Heart left ventricle (tissue), 16 donors: ENCODE measurements at regions not wholly inside any gene's neighbourhood (a gene's known extent, or its start where the extent isn't known, plus 50 kb on each side); places are given as distances from the start of the nearest gene placed in this dataset.

Experiments
- ATAC-seq, 4 donors: fragments of 200-7000 bp; cut with Tn5 transposase; one replicate each; pipeline ENCODE4 v1.9.1; 2020 to 2022; ENCODE audit warnings: moderate library complexity in 4 of 4, mild to moderate bottlenecking in 3 of 4, moderate number of reproducible peaks in 1 of 4
- DNase-seq, 5 donors: peaks; one replicate each; pipeline ENCODE4 v3.0.0-alpha.2; 2020
- H3K27ac ChIP-seq, 12 donors: fragments of 200-600 bp; sonication (generic) in 4 of 12; one replicate each; pipeline versions ENCODE4 v1.5.0 to v1.8.0; 2016 to 2022; ENCODE audit warnings: mild to moderate bottlenecking in 2 of 12
- H3K27me3 ChIP-seq, 9 donors: fragments of 200-600 bp; sonication (generic) in 2 of 9; one replicate each; pipeline versions ENCODE4 v1.5.1 to v1.8.0; 2016 to 2022; ENCODE audit warnings: mild to moderate bottlenecking in 3 of 9
- H3K36me3 ChIP-seq, 9 donors: fragments of 200-600 bp; sonication (generic) in 2 of 9; one replicate each; pipeline versions ENCODE4 v1.5.0 to v1.8.0; 2018 to 2022; ENCODE audit warnings: mild to moderate bottlenecking in 2 of 9
- H3K4me1 ChIP-seq, 12 donors: fragments of 200-600 bp; sonication (generic) in 4 of 12; one replicate each; pipeline versions ENCODE4 v1.5.0 to v1.8.0; 2016 to 2022; ENCODE audit warnings: mild to moderate bottlenecking in 3 of 12
- H3K4me3 ChIP-seq, 12 donors: fragments of 200-600 bp; sonication (generic) in 4 of 12; one replicate each; pipeline versions ENCODE4 v1.5.0 to v1.8.0; 2017 to 2022; ENCODE audit warnings: mild to moderate bottlenecking in 9 of 12, moderate library complexity in 4 of 12
- H3K9me3 ChIP-seq, 12 donors: fragments of 200-600 bp; sonication (generic) in 4 of 12; one replicate each; pipeline versions ENCODE4 v1.5.0 to v1.8.0; 2016 to 2022; ENCODE audit warnings: mild to moderate bottlenecking in 1 of 12
- CTCF ChIP-seq, 12 donors: fragments of 200-600 bp; sonication (generic) in 4 of 12; IDR thresholded peaks; one replicate each; pipeline versions ENCODE4 v1.5.0 to v1.8.0; 2018 to 2022; ENCODE audit warnings: antibody characterized with exemption in 12 of 12, mild to moderate bottlenecking in 5 of 12
- POLR2A ChIP-seq, 2 donors: fragments of 450-650 bp; IDR thresholded peaks; one replicate each; pipeline ENCODE4 v1.6.1; 2017; ENCODE audit warnings: antibody characterized with exemption in 2 of 2, mild to moderate bottlenecking in 2 of 2, moderate library complexity in 2 of 2
- WGBS, 4 donors: extraction: QIAGEN DNeasy Blood & Tissue Kit in 2 of 4; methylation state at CpG; one replicate each; pipeline versions ENCODE4 v1.1.5 to v1.1.7; 2013 to 2018; 5-methylcytosine and 5-hydroxymethylcytosine counted together
- intact Hi-C, 10 donors: fragments of 100-400 bp; cut with DNase I; formaldehyde crosslinking; loops; one replicate each; pipeline versions ENCODE4 v1.11.1 to v1.14.2; 2022
- donor health status: ischemic (EF 13 %, LVEDD 7.1; RV severe dilation, severe dysfunction).
- donor health status: healthy with polysubstance abuse.
- donor health status: DM: no; HTN: yes; CAD: no.
- donor health status: DM: no; HTN: no; CAD: no.
- donor health status: ischemic (EF 25% LVEDD 6.9; RV normal size, moderate dysfunction).
- donor health status: ischemic (EF 25% LVEDD 5.7; RV mildly dilated, moderate dysfunction).
- donor health status: healthy.
- donor health status: DM: yes; HTN: yes; CAD: no.
- donor health status: ischemic (EF 35%, LVEDD 5.7; RV mildly dilated, moderate dysfunction).
- donor health status: nonischemic (EF 11% LVEDD 7.7; RV severe dilation, severe dysfunction).
- donor health status: DM: yes; HTN: yes; CAD: no.
- donor health status: PGD.
- donor health status: ischemic (EF 29% LVEDD 5.4; RV normal size, mild dysfunction).
- donor health status: nonischemic (EF 23%, LVEDD 6.1; RV moderate dilation, normal function).

- no peak overlapping the region for H3K27ac ChIP-seq
- H3K4me1 ChIP-seq, result no peaks in the 10 kb centered on the region
- DNase-seq (no peak), ATAC-seq (no peak)
- peak overlapping the region in 2 of 12 donors; percentile 14 to 46 for H3K4me3 ChIP-seq
- 56 to 73% (median 61%) methylated on average over 7 of the region's 7 CpGs for WGBS, 4 donors
- no peaks in the 10 kb centered on the region for H3K9me3 ChIP-seq
- no peaks in the 10 kb centered on the region for H3K36me3 ChIP-seq
- peaks cover 0 to 5% (median 0%) of the 10 kb centered on the region in 9 donors for H3K27me3 ChIP-seq
- no peak for TF ChIP-seq CTCF (IDR thresholded peaks at IDR 0.05)
- TF ChIP-seq POLR2A (IDR thresholded peaks at IDR 0.05), result no peak
- intact Hi-C loops, result no loop called here
Measured at GRCh38 chr11:26268980-26269660, 62.8 kb upstream of the ANO3 start.

GRCh38 chr11:26271666-26272065 lies 60.3 kb upstream of the ANO3 start:
- Histone ChIP-seq H3K4me1 (no peaks in the 10 kb centered on the region), H3K9me3 (no peaks in the 10 kb centered on the region), H3K27ac (no peak overlapping the region), H3K27me3 (peaks cover 0 to 5% (median 0%) of the 10 kb centered on the region in 9 donors), H3K36me3 (no peaks in the 10 kb centered on the region), H3K4me3 (no peak overlapping the region)
- TF ChIP-seq CTCF (IDR thresholded peaks at IDR 0.05), result no peak
- no peak for TF ChIP-seq POLR2A (IDR thresholded peaks at IDR 0.05)
- intact Hi-C loops, result no loop called here
- ATAC-seq (no peak), DNase-seq (no peak)
- WGBS, 4 donors, result 63 to 83% (median 73%) methylated on average over 2 of the region's 2 CpGs

- Histone ChIP-seq H3K36me3 (no peaks in the 10 kb centered on the region), H3K9me3 (no peaks in the 10 kb centered on the region), H3K4me3 (no peak overlapping the region), H3K27ac (no peak overlapping the region), H3K27me3 (peaks cover 0 to 4% (median 0%) of the 10 kb centered on the region in 9 donors), H3K4me1 (no peaks in the 10 kb centered on the region)
- no peak for TF ChIP-seq POLR2A (IDR thresholded peaks at IDR 0.05)
- peak; percentile 84 to 97 (median 92) for TF ChIP-seq CTCF (IDR thresholded peaks at IDR 0.05)
- peak in 3 of 5 donors; percentile 32 to 38 (median 37) for DNase-seq
- 3 to 6% (median 5%) methylated on average over 4 of the region's 4 CpGs for WGBS, 4 donors
- peak in 1 of 4 donors; percentile 54 for ATAC-seq
- intact Hi-C loops, result loop anchor here (1.0 to 5.0 kb wide), 4 partner anchors 294 to 296 kb away; no protein-coding TSS in a partner anchor
Measured at GRCh38 chr11:26276798-26277424, 55.0 kb upstream of the ANO3 start.

- H3K27ac ChIP-seq, result no peak overlapping the region
- 0 to 13% (median 9%) methylated on average over 1 of the region's 1 CpG for WGBS, 4 donors
- no peaks in the 10 kb centered on the region for H3K36me3 ChIP-seq
- no peaks in the 10 kb centered on the region for H3K4me1 ChIP-seq
- intact Hi-C loops, result loop anchor here in 6 of 10 donors (5.0 kb wide), 1 partner anchor 296 kb away; no protein-coding TSS in a partner anchor
- no peak for DNase-seq
- no peak for ATAC-seq
- TF ChIP-seq POLR2A (IDR thresholded peaks at IDR 0.05) (no peak), CTCF (IDR thresholded peaks at IDR 0.05) (no peak)
- peaks cover 0 to 4% (median 0%) of the 10 kb centered on the region in 9 donors for H3K27me3 ChIP-seq
- no peak overlapping the region for H3K4me3 ChIP-seq
- no peaks in the 10 kb centered on the region for H3K9me3 ChIP-seq
Measured at GRCh38 chr11:26278354-26278753, 53.6 kb upstream of the ANO3 start.
